Ureter (tissue), 1 donor: ENCODE measurements at regions not wholly inside any gene's neighbourhood (a gene's known extent, or its start where the extent isn't known, plus 50 kb on each side); places are given as distances from the start of the nearest gene placed in this dataset.
"Not testable (repeated sequence)": the region's sequence is repeated elsewhere in the genome, so short reads cannot be mapped to it uniquely, and the experiment has no call there.

Experiments
- DNase-seq: peaks from one replicate; pipeline ENCODE4 v3.0.0-alpha.2; 2020; ENCODE audit warnings: low spot score
- donor health status: DM: yes; HTN: yes; CAD: no.

DNA sequence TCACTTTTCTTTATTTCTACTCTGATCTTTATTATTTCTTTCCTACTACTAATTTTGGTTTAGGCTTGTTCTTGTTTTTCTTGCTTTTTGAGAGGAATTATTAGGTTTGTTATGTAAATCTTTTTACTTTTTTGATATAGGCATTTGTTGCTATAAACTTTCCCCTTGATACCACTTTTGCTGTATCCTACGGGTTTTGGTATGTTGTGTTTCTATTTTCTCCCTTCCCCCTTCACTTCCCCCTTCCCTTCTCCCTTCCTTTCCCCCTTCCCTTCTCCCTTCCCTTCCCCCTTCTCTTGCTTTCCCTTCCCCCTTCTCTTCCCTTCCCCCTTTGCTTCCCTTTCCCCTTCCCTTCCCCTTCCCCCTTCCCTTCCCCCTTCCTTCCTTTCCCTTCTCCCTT is 529.6 kb downstream of the RAB38 start:
- no peak for DNase-seq

DNA sequence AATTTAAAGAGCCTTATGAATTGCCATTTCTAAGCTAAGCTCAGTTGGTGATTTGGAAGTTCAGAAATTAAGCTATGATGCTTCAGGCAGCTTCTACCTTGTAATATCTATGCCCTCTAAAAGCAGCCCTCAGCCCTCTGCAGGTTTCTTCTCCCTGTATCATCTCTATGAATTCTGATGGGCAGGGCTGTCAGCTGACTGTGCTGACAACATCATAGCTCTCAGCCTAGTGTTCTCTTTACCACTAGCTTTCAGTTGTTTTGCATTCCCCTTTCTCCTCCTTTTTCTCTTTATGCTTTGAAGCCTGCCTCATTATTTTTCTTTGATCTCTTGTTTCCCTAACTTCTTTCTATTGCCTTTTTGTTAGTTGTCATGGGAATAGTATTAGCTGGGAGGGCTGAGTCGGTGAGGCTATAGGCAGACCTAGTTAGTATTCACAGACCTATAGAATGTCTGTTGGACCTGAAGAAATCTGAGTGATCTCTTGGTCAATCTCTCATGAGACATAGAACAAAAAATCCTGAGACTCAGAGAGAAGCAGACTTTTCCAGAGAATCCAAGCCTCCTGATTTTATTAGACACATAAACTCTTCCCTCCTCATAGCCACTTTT is 535.4 kb downstream of the RAB38 start:
- no peak for DNase-seq

DNA sequence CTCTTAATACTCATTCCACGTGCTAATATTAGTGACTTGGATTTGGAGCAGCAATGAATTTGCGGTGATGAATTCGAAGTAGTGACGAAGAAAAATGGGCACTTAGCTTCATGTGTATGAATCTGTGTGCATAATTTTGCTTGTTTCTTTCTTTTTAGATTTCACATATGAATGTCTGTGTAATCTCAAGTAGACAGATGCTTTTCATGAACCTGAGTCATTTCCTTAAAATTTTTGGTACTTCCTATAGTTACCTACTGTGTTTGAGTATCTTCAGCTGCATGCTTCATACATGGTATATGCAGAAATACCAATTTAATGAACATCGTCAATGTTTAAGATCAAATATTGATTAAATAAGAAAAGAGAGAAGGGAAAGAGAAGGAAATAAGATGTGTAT is 540.2 kb downstream of the RAB38 start:
- no peak for DNase-seq

DNA sequence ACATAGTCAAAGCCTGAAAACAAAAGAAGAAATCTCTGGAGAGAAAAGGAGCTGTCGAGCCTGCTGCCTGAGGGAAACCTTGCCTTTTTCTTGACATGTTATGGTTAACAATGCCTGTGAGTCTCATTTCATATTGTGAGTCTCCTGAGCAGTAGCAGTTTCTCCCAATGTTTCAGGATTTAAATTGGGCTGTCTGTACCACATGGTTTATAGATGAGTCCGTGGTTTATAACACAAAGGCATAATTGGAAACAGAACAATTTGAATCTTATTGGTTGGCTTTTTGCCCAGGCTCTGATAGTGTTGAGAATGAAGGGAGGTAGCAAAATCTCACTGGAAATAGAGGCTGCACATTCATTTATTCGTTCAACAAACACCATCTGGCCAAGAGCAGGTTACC is 540.9 kb downstream of the RAB38 start:
- no peak for DNase-seq

DNA sequence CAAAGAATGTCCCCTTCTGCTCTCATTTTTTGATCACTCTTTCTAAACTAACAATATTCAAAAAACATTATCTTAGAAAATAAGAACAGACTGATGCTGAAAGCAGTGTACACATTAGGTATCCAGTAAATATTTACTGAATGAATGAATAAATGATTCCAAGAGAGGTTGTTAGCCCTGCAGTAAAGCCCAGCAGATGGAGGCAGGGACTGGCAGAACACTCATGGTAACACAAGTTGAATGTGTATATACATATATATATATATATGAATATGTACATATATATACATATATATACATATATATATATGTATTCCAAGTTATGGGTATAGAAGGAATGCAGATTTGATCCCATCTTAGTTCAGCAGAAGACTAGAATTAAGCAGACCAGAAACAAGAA is 546.3 kb downstream of the RAB38 start:
- no peak for DNase-seq

DNA sequence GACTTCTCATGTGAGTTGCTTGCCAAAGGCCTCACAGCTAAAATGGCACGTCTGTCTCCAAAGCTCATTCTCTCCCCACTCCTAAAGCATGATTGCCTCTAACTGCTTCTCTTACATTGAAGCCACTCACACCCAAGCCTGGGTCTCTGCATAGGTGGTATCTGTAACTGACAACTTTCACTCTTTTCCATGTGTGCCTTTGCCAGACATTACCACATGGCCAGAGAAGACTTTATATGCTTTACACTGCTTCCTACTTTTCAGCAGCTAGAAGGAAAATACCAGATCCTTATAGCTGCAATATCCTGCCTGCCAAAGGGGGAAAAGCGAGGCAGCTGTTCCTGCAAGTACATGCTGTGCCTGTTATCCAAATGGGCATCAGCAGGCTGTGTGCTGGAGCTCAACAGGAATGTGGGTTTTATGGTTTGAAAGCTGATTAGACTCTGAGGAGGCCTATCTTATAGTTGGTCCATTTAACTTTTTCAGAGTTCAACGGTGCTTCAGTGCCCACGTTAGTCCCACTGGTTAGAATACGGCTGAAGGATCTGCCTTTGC is 547.1 kb downstream of the RAB38 start:
- no peak for DNase-seq

DNA sequence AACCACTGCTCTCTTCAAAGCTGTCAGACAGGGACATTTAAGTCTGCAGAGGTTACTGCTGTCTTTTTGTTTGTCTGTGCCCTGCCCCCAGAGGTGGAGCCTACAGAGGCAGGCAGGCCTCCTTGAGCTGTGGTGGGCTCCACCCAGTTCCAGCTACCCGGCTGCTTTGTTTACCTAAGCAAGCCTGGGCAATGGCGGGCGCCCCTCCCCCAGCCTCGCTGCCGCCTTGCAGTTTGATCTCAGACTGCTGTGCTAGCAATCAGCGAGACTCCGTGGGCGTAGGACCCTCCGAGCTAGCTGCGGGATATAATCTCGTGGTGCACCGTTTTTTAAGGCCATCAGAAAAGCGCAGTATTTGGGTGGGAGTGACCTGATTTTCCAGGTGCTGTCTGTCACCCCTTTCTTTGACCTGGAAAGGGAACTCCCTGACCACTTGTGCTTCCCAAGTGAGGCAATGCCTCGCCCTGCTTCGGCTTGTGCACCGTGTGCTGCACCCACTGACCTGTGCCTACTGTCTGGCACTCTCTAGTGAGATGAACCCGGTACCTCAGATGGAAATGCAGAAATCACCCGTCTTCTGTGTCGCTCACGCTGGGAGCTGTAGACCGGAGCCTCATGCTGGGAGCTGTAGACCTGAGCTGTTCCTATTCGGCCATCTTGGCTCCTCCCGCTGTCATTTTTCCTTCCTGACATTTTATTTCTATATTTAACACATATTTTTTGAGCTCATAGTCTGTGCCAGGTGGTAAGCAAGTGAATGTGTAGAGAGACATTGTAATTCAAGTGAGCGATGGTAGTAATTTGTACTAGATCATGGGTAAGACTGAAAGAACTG is 551.5 kb downstream of the RAB38 start:
- not testable (repeated sequence) for DNase-seq

DNA sequence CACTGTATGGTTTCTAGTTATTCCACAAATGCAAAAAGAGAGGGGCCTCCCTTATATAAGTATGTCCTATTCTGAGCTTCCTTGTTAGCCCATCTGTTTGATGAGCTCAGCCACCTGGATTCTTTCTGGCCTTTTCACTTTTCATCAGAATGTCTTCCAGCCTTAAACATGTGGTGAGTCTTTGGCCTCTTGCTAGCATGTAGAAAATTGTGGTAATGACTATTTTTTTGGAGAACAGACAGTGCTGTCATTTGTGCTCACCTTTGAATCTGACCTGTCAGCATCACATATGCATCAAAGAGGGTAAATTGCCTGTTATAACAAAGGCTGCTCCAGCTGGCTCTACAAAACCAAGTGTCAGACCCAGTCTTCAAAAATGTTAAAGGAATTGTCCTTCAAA is 558.7 kb downstream of the RAB38 start:
- DNase-seq, result no peak

DNA sequence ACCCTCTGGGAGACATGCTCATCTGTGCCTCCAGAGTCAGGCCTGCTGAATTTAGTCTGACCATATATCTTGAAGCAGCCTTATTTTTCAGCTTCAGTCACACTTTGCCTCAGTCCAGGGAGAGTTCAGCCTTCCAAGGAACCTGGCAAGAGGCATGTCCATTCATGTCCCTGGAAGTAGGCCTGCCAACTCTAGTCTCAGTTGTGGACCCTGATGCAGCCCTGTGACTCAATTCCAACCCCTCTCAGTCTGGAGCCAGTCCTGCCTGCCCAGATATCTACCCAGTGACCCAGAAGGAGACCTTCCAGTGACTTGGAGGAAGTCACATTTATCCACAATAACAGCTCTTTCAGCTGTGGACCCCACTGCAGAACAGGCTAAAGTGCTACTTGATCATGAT is 566.6 kb downstream of the TMEM135 start:
- DNase-seq, result no peak

DNA sequence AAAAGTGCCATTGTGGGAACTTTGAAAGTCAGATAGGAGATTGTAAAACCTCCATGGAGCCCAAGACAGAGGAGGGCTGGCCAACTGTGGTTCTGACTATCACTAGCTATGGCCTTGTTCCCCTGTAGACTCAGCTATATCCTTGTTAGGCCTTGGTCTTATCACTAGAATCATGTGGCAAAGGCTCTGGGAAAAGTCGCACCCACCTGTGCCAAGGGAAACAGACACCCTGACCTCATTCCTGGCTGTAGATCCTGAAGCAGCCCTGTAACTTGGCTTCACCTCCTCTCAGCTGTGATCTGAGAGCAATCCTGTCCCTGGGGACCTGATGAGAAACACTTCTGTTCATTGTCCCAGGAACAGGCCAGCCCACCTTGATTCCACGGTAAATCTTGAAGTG is 566.2 kb downstream of the TMEM135 start:
- no peak for DNase-seq

DNA sequence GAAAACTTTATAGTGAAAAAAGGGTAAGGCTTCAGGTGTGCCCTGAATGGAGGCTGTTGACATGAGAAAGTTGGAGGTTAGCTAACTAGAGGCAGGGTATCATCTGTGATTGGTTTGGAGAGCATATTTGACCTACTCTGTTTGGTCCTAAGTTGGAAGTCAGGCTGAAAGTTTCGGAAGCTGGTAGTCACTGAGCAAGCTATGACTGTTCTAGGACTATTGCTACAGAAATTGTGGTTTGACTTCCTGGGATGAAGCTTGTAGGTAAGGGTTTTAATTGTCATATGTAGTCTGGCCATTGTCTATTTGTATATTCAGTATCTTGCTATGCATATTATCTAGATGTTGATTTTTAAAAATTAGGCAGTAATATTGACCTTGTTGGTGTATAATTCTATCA is 565.0 kb downstream of the TMEM135 start:
- no peak for DNase-seq

DNA sequence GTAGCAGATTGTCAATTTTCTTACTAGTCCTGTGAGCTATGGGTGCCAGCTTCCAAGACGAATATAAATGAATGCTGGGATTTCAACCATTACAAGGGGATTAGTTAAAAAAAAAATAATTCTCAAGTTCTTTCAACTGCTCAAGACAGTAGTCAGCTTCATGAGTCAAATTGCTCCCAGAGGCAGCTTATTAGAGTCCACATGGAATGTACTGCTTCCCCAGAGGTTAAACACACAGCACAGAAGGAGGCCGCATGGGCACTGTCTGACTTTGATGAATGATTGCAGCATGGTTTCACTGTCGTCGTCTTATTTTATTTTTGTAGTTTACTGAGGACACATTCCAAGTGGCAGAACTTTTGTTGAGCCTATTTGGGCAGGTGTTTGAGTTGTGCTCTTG is 563.2 kb downstream of the TMEM135 start:
- no peak for DNase-seq

DNA sequence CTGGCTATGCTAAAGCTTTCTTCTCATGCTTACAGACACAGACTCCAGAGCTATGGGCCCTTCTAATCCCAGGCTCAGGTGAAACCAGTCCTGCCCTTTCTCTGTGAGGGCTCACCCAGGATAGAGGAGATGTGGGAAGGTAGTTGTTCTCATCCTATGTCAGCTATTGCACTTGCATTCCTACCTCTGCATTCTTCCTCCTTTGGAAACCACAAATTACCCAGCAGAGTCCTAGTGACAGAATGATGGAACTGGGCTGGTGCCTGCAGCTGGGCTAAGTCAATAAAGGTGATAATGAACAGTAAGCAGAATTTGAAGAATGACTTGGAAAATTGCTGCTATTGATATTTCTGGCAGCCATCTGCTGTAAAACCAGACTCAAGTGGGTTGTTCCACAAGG is 560.0 kb downstream of the TMEM135 start:
- DNase-seq, result no peak

DNA sequence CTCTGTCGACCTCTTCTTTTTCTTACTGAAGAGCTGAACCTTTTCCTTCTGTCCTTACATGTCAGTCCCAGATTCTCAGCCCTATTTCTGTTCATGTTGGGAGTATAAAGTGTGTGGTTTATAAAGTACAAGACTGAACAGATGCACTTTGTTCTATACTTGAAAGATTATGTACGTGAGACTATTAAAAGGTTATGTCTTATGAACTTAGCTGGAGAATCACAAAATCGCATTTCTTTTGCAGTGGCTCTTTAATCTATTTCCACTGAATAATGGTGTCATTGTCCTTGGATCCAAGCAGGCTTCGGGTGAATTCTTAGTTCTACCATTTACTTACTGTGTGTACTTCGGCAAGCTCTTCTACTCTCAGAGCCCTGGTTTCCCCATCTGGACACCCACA is 558.4 kb downstream of the TMEM135 start:
- DNase-seq, result no peak

DNA sequence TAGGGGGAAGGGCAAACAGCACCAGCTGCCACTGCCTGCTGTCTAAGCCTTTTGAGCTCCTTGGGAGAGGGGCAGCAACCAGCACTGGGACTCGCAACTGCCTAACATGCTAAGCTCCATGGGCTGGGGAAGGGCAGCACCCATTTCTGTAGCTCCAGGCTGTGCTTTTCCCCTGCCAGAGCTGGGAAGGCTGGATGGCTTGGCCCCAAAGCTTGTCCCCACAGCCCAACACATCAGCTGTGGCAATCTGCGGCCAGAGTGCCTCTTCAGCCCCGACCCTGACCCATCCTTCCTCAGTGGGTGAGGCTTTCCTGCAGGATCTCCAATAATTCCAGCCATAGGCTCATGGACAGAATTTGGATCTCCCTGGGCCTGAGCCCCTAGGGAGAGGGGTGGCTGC is 551.3 kb downstream of the TMEM135 start:
- no peak for DNase-seq

DNA sequence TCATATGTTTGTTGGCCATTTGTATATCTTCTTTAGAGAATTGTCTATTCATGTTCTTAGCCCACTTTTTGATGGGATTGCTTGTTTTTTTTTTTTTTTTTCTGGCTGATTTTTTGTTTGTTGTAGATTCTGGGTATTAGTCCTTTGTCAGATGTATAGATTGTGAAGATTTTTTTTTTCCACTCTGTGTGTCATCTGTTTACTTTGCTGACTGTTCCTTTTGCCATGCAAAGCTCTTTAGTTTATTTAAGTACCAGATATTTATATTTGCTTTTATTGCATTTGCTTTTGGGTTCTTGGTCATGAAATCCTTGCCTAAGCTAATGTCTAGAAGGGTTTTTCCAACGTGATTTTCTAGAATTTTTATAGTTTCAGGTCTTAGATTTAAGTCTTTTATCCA is 547.9 kb downstream of the TMEM135 start:
- DNase-seq, result not testable (repeated sequence)

DNA sequence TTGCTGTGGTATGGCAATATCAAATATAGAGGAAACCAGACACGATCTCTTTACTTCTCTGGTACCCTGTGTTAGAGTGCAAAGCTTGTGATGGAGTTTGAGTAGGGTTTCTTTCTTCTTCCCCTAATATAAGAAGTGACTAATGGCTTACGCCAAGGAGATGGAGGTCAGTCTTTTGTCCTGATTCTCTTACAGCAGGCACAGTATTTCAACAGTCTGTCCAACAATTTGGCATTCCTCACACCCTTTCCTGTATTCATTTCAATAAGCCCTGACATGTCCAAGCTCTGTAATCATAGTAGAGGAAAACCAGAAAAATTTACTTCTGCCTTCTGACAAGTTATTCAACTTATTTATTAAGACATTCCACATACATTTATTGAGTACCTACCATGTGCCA is 546.2 kb downstream of the TMEM135 start:
- DNase-seq, result no peak

DNA sequence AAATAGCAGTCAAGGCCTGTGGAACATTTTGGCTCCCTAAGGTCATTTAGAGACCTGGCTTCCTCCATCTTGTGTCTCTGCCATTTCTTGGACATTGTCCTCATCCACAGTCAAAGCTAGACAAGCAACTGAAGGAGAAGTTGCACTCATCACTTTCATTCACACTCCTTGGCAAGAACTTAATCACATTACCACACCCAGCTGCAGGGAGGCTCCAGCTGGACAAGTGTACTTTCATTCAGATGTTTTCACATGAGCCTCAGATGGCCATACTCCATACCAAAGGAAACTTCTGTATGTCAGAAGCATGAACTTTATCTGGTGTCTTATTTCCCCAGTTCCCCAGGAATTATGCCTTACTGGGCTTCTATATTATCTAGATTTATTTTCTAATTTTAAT is 537.4 kb downstream of the TMEM135 start:
- DNase-seq, result no peak

DNA sequence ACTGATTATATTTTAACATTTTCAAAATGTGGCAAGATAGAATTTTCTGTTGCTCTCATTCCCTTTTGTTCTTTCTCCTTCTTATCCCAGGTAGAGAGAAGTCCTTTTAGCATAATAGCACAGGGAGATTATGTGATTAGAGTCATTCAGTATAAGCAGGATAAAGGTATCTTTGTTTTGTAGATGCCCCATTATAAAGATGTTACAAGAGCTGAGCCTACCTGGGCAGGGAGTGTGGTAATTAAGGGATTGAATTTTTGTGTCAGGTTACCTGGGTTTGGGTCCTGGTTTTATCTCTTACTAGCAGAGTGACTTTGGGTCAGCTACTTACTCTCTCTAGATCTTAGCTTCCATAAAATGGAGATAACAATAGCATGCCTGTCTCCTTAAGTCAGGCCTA is 536.5 kb downstream of the TMEM135 start:
- no peak for DNase-seq

DNA sequence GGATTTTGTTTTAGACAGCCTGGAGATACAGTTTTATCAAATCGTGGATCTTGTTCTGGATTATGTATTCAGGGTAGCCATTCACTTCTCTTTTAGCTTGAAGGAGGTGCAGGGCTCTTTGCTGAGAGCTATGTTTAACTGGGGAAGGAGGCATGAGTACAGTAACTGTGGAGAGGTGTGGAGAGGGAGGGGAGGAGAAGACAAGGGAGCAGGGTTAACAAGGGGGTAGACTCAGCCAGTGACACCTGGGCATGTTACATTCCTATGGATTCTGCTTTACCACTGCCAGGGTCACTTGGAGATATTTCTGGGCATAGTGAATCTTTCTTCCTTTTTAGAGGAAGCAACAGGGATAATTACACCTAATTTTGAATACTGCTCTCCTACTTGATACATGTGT is 536.0 kb downstream of the TMEM135 start:
- no peak for DNase-seq

DNA sequence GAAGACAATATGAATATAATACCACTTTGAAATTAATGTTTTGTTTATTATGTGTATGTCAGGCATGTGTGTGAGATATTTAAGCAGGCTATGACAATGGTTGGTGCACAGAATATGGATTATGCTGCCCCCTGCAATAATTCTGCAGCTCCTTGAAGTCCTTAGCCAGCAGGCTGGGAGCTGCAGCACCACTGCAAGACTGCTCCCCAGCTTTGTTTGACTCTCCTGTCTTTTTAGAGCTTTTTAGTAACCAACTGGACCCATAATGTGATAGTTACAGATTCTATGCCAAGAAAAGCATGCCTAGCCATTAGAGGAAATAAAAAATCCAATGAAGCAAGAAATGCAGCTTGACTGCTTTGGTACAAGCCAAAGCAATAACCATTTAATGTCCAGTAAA is 535.1 kb downstream of the TMEM135 start:
- DNase-seq, result no peak

DNA sequence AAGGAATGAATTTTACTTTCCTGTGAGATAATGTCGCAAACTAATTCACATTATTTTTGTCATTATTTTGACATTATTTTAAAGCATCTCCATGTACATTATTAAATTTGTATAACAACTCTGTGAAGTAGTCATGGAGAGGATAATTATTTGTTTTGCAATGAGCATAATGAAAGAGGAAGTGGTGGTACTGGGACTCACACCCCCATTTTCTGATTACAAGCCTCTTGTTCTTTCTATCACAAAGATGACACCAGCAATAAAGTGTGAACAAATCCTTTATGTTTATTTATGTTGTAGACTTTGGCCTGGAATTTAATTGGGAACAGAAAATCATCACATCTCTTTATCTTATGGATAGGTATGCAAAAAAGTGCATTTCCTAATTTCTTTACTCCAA is 522.6 kb downstream of the TMEM135 start:
- DNase-seq, result no peak

DNA sequence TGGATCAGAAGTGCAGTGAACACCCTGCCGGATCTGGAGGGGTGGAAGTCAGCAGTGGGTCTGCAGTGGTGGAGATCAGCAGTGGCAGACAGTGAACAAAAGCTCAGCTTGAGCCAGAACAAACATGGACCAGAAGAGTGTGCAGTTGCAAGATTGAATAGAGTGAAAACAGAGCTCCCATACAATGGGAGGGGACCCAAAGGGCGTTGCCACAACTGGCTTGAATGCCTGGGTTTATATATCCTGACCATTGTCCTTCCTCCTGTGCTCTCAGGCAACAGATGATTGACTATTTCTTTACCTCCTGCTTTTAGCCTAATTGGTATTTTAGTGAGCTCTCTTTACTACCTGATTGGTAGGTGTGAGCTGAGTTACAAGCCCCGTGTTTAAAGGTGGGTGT is 522.1 kb downstream of the TMEM135 start:
- DNase-seq, result not testable (repeated sequence)
